GM13976 (cell line): ENCODE measurements at regions not wholly inside any gene's neighbourhood (a gene's known extent, or its start where the extent isn't known, plus 50 kb on each side); places are given as distances from the start of the nearest gene placed in this dataset.
"Not testable (repeated sequence)": the region's sequence is repeated elsewhere in the genome, so short reads cannot be mapped to it uniquely, and the experiment has no call there.

Experiments used
- DNase-seq: peaks from one replicate; pipeline ENCODE4 v3.0.0; 2012; ENCODE audit warnings: low spot score
- in situ Hi-C: fragments of 300-500 bp; cut with MboI; formaldehyde crosslinking; loops from one replicate; pipeline ENCODE4 v1.12.0; 2022; ENCODE audit warnings: low sequenced_read_pairs, mixed read lengths, inconsistent platforms; ENCODE audit not compliant: unreplicated experiment
- TF ChIP-seq, protein P1 (sequence below): IDR thresholded peaks from 2 replicates; pipeline ENCODE4 v1.5.1; 2012; ENCODE audit warnings: borderline replicate concordance, mild to moderate bottlenecking; ENCODE audit not compliant: insufficient read depth; ENCODE audit errors: extremely low read depth, missing control alignments, control extremely low read depth

- no peak for DNase-seq
- in situ Hi-C loops = no loop called here
- TF ChIP-seq, protein P1, sequence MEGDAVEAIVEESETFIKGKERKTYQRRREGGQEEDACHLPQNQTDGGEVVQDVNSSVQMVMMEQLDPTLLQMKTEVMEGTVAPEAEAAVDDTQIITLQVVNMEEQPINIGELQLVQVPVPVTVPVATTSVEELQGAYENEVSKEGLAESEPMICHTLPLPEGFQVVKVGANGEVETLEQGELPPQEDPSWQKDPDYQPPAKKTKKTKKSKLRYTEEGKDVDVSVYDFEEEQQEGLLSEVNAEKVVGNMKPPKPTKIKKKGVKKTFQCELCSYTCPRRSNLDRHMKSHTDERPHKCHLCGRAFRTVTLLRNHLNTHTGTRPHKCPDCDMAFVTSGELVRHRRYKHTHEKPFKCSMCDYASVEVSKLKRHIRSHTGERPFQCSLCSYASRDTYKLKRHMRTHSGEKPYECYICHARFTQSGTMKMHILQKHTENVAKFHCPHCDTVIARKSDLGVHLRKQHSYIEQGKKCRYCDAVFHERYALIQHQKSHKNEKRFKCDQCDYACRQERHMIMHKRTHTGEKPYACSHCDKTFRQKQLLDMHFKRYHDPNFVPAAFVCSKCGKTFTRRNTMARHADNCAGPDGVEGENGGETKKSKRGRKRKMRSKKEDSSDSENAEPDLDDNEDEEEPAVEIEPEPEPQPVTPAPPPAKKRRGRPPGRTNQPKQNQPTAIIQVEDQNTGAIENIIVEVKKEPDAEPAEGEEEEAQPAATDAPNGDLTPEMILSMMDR = no peak
Observed at GRCh38 chr6:122170274-122170673, 229.2 kb upstream of the HSF2 start.

DNA sequence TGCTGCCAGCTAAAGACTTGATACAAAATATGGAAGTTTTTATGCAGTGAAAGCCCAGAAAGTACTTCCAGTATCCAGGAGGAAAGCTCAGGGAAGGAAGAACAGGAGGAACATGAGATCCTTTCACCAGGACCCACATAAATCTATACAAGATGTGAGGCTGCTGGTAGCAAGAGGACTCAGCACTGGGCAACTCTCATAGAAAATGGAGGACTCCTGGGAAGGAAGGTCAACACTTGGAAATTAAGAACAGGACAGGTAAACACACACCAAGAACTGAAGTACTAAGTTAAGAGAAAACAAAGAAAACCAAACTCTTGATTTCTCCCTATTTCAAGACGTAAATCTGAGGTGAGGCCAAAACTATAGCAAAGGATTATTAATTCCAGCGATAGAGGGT lies 220.5 kb upstream of the HSF2 start:
- no peak for DNase-seq
- in situ Hi-C loops = no loop called here
- TF ChIP-seq, protein P1 = no peak

DNA sequence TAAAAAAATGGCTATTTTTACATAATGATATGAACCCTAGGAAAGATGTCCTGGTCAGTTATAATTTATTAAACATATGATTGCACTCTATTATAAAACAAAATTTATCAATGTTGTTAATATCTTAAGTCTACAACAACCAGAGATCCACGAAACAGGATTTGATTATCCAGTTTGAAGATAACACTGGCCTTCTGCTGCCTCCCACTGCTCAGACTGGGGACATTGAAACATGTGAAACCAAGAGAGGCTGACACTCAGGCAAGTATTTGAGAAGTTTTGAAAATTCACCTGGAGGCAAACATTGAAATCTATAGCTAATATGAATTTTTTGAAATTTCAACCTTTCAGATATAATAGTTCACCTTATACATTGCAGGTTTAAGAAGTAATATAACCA lies 219.3 kb upstream of the HSF2 start:
- TF ChIP-seq, protein P1 = no peak
- no peak for DNase-seq
- in situ Hi-C loops = no loop called here

DNA sequence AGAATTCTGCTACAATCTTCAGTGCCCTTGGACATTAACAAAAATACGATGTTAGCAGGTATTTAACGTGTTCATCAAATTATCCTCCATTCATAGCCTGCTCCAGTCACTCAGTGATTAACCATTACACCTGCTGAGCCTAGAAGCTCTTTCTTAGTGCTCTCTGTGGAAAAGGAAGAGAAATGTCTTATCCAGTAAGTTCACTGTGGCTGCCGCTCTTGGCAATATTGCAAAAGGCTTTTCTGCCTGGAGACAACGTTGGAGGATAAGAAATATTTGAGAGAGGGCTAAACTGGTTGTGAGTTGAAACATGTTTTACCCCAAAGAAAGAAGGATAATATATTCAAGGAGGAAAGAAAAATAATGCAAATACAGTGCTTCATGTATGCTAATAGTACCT lies 217.4 kb upstream of the HSF2 start:
- TF ChIP-seq, protein P1 = no peak
- DNase-seq = no peak
- in situ Hi-C loops = no loop called here

GRCh38 chr6:122184401-122184827 lies 215.0 kb upstream of the HSF2 start:
- no peak for DNase-seq
- in situ Hi-C loops = no loop called here
- TF ChIP-seq, protein P1 = no peak

- DNase-seq, in situ Hi-C loops: not testable (repeated sequence)
Observed at GRCh38 chr6:122185458-122185857, 214.0 kb upstream of the HSF2 start.

GRCh38 chr6:122187186-122187585 lies 212.3 kb upstream of the HSF2 start:
- in situ Hi-C loops = no loop called here
- TF ChIP-seq, protein P1 = no peak
- no peak for DNase-seq
